ENCODE measurements at regions not wholly inside any gene's neighbourhood (a gene's known extent, or its start where the extent isn't known, plus 50 kb on each side); places are given as distances from the start of the nearest gene placed in this dataset.

GRCh38 chr4:125551466-125551865, 236.7 kb downstream of the FAT4 start:
- TF ChIP-seq POLR2A (IDR thresholded peaks at IDR 0.05; ENCODE audit: low read depth, low read length) (no peak), CTCF (IDR thresholded peaks at IDR 0.05; ENCODE audit: extremely low read depth in 1 of 2, insufficient read depth in 1 of 2, low read depth in 1 of 2, low read length in 2 of 2) (no peak)
